GM18505 (cell line): ENCODE measurements at regions not wholly inside any gene's neighbourhood (a gene's known extent, or its start where the extent isn't known, plus 50 kb on each side); places are given as distances from the start of the nearest gene placed in this dataset.
"Not testable (repeated sequence)": the region's sequence is repeated elsewhere in the genome, so short reads cannot be mapped to it uniquely, and the experiment has no call there.

Experiments
- ATAC-seq: cut with Tn5 transposase; IDR thresholded peaks from one replicate; pipeline ENCODE4 v1.9.1; 2021; ENCODE audit not compliant: unreplicated experiment
- POLR2A ChIP-seq: IDR thresholded peaks from 4 replicates; pipeline ENCODE4 v1.6.1; 2011; ENCODE audit warnings: borderline replicate concordance; ENCODE audit not compliant: insufficient read depth, insufficient read length; ENCODE audit errors: extremely low read depth

DNA sequence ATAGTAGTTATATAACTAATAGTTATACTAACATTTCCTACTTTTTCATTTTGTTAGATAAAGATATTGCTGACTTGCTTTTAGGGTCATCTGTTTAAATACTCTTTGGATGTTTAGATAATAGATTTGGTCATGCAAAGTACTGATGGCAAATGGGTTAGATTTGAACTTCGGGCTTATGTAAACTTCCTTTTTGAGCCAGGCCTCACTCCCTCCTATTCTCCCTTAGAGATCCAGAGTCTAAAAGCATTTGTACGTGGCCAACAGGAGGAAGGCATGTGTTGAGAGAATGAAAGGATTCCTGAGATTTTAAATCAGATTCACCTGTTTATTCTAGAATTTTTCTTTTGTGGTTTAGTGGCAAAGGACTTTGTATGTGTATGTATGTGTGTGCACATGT lies 106.4 kb upstream of the GBE1 start:
- no peak for TF ChIP-seq POLR2A
- ATAC-seq = no peak

DNA sequence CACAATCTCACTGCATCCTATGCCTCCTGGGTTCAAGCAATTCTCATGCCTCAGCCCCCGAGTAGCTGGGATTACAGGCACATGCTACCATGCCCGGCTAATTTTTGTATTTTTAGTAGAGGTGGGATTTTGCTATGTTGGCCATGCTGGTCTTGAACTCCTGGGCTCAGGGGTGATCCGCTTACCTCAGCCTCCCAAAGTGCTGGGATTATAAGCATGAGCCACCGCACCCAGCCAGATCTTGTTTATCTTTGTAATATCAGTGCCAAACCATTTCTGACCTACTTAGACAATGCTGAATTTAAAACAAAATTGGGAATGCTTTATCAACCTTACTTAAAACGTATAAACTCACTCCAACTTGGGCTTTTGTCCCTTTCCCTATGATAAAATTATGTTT lies 103.7 kb upstream of the GBE1 start:
- not testable (repeated sequence) for ATAC-seq

DNA sequence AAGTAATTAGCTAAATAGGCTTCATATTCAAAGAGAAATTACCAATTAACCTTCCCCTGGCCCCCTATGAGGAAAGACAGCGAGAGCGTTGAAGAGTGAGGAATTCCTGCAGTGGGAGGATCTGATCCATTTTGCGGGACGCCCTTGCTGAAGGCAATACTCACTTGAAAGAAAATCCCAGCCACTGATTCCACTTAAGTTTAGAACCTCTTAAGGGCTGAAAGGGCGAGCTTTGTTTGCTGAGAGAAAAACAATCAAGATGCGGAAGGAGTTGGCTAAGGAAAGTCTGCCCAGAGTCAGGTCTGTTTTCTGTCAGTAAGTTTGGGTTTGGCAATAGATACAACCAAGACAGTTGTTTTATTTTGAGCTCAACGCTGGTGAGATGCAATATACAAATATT lies 102.8 kb upstream of the GBE1 start:
- TF ChIP-seq POLR2A = no peak
- ATAC-seq = no peak

DNA sequence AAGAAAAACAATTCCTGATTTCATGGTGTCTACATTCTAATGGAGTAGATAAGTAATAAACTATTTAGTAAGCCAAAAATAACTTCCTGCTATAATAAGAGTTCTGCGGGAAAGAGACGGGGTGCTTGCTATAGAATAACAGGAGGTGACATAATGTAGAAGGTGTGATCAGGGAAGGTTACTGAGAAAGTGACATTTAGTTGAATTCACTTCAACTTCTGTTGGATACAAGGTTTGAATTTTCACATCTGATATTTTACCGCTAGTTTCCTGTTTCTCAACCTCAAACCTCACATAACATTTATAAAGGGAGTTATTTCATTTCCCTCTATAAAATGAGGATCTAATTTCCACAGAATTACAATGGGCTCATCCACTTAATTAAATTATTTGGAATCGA lies 102.3 kb upstream of the GBE1 start:
- no peak for TF ChIP-seq POLR2A
- ATAC-seq = no peak

DNA sequence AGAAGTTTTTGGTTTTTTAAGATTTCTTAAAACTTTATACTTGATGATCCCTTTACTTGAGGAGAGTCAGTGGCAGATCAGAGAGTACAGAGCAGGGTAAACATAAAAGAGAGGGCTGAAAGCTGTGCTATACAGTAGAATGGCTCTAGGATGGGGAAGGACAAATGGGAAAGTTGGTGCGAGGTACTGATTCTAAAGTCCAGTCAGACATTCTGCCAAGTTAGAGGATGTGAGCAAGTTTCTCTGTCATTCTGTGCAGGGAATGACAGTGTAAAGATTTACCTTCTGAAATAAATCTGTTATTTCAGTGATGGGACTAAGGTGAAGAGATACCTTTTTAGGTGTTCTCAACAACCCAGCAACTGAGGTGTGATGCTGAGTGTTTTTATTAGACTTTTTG lies 100.1 kb upstream of the GBE1 start:
- no peak for TF ChIP-seq POLR2A
- no peak for ATAC-seq

DNA sequence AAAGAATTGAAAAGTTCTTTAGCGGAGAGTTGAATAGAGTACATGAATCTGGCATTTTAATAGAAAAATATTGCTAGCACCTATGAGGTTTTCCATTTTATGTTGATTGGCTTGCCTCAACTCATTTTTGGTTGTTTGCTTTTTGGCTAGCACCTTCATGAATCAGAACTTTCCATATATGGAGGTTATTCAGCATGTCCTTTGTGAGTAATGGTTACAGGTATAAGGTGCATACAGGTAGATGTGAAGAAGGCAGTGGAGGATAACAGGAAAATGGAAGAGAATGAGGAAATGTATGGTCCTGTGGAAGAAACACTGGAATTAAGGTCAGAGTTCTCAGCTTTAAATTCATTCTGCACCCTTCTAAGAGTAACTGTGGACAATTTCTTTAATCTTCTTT lies 98.1 kb upstream of the GBE1 start:
- no peak for ATAC-seq
- TF ChIP-seq POLR2A = no peak

DNA sequence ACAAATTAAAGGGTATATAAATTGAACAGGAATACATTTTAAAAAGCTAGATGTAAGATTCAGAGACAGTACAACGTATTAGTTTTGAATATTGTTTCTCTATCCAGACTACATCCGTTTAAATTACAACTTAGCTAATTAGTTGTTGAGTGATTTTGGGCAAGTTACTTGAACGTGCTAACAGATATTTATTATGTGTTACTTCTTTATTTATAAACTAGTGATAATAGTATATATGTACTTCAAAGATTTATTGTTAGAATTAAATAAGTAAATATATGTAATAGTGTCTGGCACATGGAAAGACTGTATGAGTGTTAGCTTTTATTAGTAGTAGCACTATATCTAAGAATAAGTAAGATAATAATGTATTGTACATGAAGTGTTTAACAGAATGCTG lies 92.0 kb upstream of the GBE1 start:
- TF ChIP-seq POLR2A = no peak
- no peak for ATAC-seq

DNA sequence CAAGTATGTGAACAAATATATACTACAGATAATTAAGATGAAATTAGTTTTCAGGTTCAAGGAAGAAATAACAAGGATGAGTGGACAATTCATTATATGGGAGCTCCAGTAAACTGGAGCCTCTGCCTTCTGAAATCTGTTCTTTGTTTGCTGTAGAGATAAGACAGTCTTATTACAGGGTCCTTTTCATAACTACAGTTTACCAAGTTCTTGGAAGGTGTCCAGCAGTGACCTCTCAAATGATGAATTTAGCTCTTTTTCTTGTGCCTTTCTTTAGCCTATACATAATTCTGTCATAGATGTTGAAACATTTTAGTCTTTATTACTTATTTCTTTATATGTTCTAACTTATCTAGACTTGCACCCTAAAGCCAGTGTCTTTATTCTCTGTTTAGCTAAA lies 89.7 kb upstream of the GBE1 start:
- TF ChIP-seq POLR2A = no peak
- no peak for ATAC-seq

DNA sequence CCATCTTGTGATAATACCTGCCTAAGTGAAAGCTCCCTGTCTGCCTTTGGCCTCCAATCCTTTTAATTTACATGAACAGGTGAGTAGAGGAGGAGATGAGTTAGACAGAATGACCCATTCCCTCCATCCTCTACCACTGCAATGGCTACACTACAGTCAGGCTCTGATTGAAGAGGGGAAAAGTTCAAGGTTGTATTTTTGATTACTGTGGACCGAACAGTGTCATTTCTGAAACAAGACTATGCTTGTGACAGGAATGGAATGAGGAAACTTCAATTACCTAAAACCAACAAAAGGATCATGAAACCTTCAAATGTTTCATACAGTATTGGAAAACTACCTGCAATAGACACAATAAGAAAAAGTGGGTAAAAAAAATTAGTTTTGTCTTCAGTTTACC lies 85.5 kb upstream of the GBE1 start:
- ATAC-seq = no peak
- TF ChIP-seq POLR2A = no peak

DNA sequence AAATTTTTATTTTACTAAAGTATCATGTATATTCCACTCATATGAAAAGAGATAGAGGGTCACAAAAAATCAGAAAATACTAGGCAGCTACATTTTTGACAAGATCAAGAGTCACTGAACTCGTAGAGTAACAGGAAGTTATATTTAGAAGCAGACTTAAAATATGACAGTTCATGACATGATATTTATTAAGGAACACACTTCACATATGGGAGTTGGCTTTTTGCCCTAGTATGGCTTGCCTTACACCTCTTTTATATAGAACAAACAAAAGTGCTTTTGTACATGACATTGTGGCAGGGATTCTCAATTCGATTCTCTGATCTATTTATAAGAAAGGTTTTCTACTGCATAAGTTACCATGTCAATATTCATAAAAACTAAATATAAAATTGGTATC lies 80.1 kb upstream of the GBE1 start:
- TF ChIP-seq POLR2A = no peak
- ATAC-seq = no peak

DNA sequence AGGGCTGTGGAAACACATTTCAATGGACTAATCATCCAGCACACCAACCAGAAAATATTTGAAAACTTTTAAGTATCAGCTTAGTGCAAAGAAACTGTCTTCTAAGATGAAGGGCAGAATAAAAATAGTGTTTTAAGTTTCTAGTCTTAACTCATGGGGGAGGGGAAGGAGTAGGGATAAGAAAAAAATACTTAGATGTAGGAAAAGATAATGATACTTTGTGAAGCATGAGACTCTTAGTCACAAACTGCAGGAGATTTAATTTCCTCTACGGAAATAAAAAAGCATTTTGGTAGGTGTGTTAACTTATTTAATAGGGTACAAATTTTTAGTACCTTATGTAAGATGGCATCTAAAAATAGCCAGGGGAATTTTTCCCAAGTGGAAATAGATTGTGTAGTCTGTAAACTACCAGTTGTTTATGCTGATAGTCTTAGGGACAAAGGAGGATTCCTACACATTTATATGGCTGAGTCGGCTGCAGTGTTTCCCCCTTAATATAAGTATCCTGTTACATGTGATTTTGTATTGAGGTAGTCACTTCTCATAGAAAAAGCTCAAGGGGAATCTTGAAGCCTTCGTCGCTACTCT lies 78.2 kb upstream of the GBE1 start:
- TF ChIP-seq POLR2A = no peak
- no peak for ATAC-seq

DNA sequence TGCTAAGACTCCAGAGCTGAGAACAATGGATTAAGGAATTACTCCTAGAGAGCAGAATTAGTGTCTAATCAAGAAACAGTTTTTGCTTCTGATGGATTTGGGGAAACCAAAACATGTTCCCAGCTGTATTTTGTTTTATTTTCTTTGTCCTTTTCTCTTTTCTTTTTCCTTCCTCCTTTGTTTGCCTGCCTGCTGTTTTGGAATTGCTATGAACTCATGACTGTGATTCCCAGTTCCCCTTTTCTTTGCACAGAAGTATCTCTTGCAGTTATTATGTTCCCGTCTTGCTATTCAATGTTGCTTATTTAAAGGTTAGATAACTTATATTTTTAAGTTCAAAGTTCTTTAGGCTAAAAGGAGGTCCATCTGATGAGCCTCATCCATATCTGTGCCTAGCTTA lies 77.0 kb upstream of the GBE1 start:
- TF ChIP-seq POLR2A = no peak
- no peak for ATAC-seq

DNA sequence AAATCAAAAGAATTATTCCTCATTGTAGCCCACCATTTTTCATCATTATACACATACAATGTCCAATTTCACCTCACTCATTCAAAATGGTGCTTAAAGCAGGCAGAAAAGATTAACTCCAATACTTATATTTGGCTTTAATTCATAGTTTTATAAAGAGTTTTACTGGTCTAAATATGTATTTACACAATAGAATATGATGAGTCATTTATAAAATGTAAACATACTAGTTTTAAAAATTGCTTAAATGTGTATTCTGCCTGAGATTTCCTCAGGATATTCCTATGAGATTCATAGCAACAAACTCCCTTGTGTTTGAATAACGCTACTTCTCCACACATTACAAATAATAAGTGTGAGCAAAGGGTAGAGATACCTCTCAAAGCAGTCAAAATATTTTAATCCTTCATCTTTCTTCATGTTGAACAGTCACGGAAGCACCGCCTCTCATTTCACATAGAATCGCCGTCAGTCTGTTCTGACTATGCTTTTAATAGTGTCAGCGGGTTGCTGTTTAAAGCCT lies 75.7 kb upstream of the GBE1 start:
- no peak for TF ChIP-seq POLR2A
- no peak for ATAC-seq

DNA sequence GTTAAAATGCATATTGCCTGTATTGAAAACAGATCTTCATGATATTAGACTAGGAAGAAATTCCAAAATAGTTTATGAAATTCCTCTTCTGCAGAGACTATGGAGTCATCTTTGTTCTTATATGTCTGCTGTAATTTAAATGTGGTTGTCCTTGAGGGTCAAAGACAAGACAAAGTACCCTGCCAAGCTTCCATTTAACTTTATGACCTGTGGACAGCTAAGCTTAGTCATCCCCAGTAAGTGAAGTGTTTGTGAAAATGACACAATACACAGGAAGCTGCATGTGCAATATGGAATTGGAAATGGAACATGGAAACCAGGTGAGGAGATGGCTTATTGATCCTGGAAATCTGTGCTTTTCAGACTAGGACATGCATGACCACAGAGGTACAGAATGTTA lies 68.5 kb upstream of the GBE1 start:
- no peak for ATAC-seq
- TF ChIP-seq POLR2A = no peak

DNA sequence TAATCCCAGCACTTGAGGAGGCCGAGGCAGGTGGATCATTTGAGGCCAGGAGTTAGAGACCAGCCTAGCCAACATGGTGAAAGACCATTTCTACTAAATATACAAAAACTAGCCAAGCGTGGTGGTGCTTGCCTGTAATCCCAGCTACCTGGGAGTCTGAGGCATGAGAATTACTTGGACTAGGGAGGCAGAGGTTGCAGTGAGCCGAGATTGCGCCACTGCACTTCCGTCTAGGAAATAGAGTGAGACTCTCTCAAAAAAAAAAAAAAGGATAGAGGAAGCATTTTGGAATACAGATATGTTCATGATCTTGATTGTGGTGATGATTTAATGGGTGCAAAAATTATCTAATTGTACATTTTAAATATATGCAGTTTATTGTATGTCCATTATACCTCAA lies 67.8 kb upstream of the GBE1 start:
- ATAC-seq = not testable (repeated sequence)
